Right lobe of liver (tissue), 6 donors: ENCODE measurements at regions not wholly inside any gene's neighbourhood (a gene's known extent, or its start where the extent isn't known, plus 50 kb on each side); places are given as distances from the start of the nearest gene placed in this dataset.

Experiments
- ATAC-seq, 4 donors: fragments of 200-7000 bp; cut with Tn5 transposase; one replicate each; pipeline ENCODE4 v1.9.1; 2020; ENCODE audit warnings: mild to moderate bottlenecking in 4 of 4, moderate library complexity in 4 of 4
- DNase-seq, 3 donors: peaks; one replicate each; pipeline ENCODE4 v3.0.0-alpha.2; 2020
- H3K27ac ChIP-seq, 3 donors: fragments of 200-600 bp; one replicate each; pipeline ENCODE4 v1.8.0; 2022
- H3K27me3 ChIP-seq, 2 donors: fragments of 200-600 bp; one replicate each; pipeline ENCODE4 v1.8.0; 2022
- H3K36me3 ChIP-seq, 4 donors: fragments of 200-600 bp; sonication (generic) in 1 of 4; one replicate each; pipeline versions ENCODE4 v1.5.1 to v1.8.0; 2017 to 2022; ENCODE audit warnings: control low read depth in 1 of 4
- H3K4me1 ChIP-seq, 4 donors: fragments of 200-600 bp; sonication (generic) in 1 of 4; one replicate each; pipeline versions ENCODE4 v1.5.1 to v1.8.0; 2017 to 2022; ENCODE audit warnings: control low read depth in 1 of 4
- H3K4me3 ChIP-seq, 3 donors: fragments of 200-600 bp; one replicate each; pipeline ENCODE4 v1.8.0; 2022
- H3K9me3 ChIP-seq, 4 donors: fragments of 200-600 bp; sonication (generic) in 1 of 4; one replicate each; pipeline versions ENCODE4 v1.5.1 to v1.8.0; 2017 to 2022; ENCODE audit warnings: control low read depth in 1 of 4
- POLR2A ChIP-seq: fragments of 450-650 bp; IDR thresholded peaks from one replicate; pipeline ENCODE4 v1.6.1; 2017; ENCODE audit warnings: antibody characterized with exemption, mild to moderate bottlenecking
- WGBS: methylation state at CpG from one replicate; pipeline ENCODE4 v1.1.6; 2018; ENCODE audit warnings: low coverage, low lambda C conversion rate; ENCODE audit not compliant: insufficient coverage; ENCODE audit errors: missing lambda C conversion rate; 5-methylcytosine and 5-hydroxymethylcytosine counted together
- intact Hi-C, 2 donors: fragments of 100-400 bp; cut with DNase I; formaldehyde crosslinking; loops; one replicate each; pipeline versions ENCODE4 v1.11.2 to v1.14.1; 2022
- TF ChIP-seq, protein P1 (sequence below), 4 donors: fragments of 200-600 bp in 3 of 4; fragments of 450-650 bp in 1 of 4; IDR thresholded peaks; one replicate each; pipeline versions ENCODE4 v1.5.1 to v1.8.0; 2016 to 2022; ENCODE audit warnings: antibody characterized with exemption in 4 of 4, mild to moderate bottlenecking in 2 of 4
- donor health status: DM: no; HTN: yes; CAD: no.
- donor health status: DM: no; HTN: no; CAD: no.
- donor health status: DM: no; HTN: no; CAD: no.
- donor health status: DM: no; HTN: yes; CAD: no.
- donor health status: DM: no; HTN: yes; CAD: no.

DNA sequence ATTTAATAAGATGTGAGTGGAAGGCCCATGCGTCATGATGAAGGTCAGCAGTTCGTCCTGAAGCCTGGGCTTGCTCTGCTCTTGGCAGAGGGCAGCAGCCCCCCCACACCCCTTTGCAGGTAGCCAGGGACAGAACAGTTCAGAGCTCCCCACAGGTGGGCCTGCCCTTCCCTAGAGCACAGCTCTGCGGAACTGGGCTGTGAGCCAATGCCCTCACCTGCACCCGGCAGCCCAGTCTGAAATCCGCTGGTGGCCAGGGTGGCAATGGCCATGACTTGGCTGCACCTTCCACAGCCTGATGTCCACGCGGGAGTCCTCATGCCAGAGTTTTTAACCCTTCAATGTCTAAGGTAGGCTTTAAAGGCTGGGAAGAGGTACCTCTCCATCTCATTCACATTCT, 136.7 kb downstream of the ACKR3 start:
- WGBS: 23% methylated on average over 7 of the region's 7 CpGs
- ATAC-seq (peak; percentile 65 to 81 (median 76)), DNase-seq (peak; percentile 72 to 89 (median 87))
- H3K36me3 ChIP-seq: no peaks in the 10 kb centered on the region
- intact Hi-C loops: no loop called here
- no peak overlapping the region for H3K4me3 ChIP-seq
- H3K27ac ChIP-seq: peak overlapping the region in 1 of 3 donors; percentile 51
- peaks cover 0 to 23% (median 9%) of the 10 kb centered on the region in 4 donors for H3K4me1 ChIP-seq
- no peaks in the 10 kb centered on the region for H3K9me3 ChIP-seq
- no peak for TF ChIP-seq POLR2A
- TF ChIP-seq, protein P1, sequence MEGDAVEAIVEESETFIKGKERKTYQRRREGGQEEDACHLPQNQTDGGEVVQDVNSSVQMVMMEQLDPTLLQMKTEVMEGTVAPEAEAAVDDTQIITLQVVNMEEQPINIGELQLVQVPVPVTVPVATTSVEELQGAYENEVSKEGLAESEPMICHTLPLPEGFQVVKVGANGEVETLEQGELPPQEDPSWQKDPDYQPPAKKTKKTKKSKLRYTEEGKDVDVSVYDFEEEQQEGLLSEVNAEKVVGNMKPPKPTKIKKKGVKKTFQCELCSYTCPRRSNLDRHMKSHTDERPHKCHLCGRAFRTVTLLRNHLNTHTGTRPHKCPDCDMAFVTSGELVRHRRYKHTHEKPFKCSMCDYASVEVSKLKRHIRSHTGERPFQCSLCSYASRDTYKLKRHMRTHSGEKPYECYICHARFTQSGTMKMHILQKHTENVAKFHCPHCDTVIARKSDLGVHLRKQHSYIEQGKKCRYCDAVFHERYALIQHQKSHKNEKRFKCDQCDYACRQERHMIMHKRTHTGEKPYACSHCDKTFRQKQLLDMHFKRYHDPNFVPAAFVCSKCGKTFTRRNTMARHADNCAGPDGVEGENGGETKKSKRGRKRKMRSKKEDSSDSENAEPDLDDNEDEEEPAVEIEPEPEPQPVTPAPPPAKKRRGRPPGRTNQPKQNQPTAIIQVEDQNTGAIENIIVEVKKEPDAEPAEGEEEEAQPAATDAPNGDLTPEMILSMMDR (IDR thresholded peaks at IDR 0.05): no peak
- no peaks in the 10 kb centered on the region for H3K27me3 ChIP-seq

DNA sequence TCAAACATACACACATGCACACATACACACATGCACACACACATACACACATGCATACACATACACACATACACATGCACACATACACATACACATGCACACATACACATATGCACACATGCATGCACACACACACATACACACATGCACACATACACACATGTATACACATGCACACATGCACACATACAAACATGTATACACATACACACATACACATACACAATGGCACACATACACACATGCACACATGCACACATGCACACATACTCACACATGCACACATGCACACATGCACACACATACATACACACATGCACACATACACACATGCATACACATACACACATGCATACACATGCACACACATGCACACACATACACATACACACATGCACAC, 137.2 kb downstream of the ACKR3 start:
- no peaks in the 10 kb centered on the region for H3K27me3 ChIP-seq
- no peak for ATAC-seq
- H3K9me3 ChIP-seq: no peaks in the 10 kb centered on the region
- intact Hi-C loops: no loop called here
- no peaks in the 10 kb centered on the region for H3K36me3 ChIP-seq
- peaks cover 0 to 23% (median 9%) of the 10 kb centered on the region in 4 donors for H3K4me1 ChIP-seq
- DNase-seq: no peak
- TF ChIP-seq, protein P1 (IDR thresholded peaks at IDR 0.05): no peak
- no peak for TF ChIP-seq POLR2A
- H3K27ac ChIP-seq: no peak overlapping the region
- H3K4me3 ChIP-seq: no peak overlapping the region

DNA sequence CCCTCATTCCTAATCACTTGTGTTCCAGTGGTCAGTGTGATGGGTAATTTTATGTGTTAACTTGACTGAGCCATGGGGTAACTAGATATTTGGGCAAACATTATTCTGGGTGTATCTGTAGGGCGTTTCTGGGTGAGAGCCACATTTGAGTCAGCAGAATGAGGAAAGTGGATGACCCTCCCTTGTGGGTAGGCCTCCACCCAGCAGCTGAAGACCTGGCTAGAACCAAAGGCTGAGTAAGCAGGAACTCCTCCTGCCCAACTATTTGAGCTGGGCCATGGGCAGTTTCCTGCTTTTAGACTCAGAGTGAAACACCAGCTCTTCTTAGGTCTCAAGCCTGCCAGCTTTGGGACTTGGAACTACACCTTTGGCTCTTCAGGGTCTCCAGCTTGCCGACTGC, 141.8 kb downstream of the ACKR3 start:
- H3K36me3 ChIP-seq: no peaks in the 10 kb centered on the region
- no peaks in the 10 kb centered on the region for H3K27me3 ChIP-seq
- WGBS: 80% methylated on average over 1 of the region's 2 CpGs
- H3K4me3 ChIP-seq: no peak overlapping the region
- no peak overlapping the region for H3K27ac ChIP-seq
- DNase-seq (no peak), ATAC-seq (peak; percentile 30 to 61 (median 40))
- peaks cover 0 to 12% (median 2%) of the 10 kb centered on the region in 4 donors for H3K4me1 ChIP-seq
- no peak for TF ChIP-seq POLR2A
- intact Hi-C loops: no loop called here
- no peaks in the 10 kb centered on the region for H3K9me3 ChIP-seq

DNA sequence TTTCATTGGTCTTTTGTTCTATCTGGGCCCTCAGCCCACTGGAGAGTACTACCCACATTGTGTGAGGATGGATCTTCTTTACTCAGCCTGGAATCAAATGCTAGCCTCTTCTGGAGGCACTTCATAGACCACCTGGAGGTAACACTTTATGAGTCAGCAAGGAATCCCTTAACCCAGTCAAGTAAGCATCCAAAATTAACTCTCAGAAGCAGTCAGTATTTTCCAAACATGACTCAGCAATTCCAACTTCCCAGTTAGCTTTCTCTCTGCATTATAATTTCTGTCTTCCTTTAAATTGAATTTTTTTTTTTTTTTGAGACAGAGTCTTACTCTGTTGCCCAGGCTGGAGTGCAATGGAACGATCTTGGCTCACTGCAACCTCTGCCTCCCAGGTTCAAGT, 142.7 kb downstream of the ACKR3 start:
- DNase-seq (no peak), ATAC-seq (no peak)
- WGBS: 75% methylated on average over 1 of the region's 1 CpG
- Histone ChIP-seq H3K4me3 (no peak overlapping the region), H3K4me1 (peaks cover 0 to 8% (median 0%) of the 10 kb centered on the region in 4 donors), H3K27me3 (no peaks in the 10 kb centered on the region), H3K9me3 (no peaks in the 10 kb centered on the region), H3K27ac (no peak overlapping the region), H3K36me3 (no peaks in the 10 kb centered on the region)
- TF ChIP-seq, protein P1 (IDR thresholded peaks at IDR 0.05): no peak
- no peak for TF ChIP-seq POLR2A
- intact Hi-C loops: no loop called here

DNA sequence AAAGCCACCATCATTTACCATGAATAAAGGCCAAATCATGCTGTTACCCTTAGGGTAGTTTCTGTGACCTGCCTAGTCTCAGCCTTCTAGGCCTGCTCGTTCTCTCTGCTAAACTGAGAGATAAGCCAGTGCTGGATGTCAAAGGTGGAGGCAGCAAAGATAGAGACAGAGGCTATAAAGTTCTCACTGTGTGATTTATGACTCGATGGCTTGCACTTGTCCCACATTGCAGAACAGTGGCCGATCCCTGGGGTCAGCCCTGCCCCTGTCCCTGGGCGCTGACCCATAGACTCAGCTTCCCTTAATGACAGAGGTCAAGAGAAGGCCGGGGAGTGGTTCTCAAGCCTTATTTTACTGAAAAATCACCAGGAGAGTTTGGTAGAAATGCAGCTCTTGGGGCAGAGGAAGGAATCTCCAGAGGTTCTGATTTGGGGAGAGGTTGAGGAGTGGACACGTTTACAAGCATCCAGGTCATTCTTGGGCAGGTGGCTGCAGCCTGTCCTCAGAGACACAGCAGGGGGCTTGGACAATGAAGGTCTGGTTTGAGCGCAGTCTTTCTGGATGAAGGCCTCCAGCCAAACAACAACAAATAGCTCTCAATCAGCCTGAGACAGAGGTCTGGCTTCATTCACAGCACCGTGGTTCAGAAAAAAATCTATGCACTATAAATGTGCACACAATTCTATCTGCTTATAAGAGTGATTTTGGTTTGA, 143.5 kb downstream of the ACKR3 start:
- DNase-seq (no peak), ATAC-seq (no peak)
- no peak overlapping the region for H3K27ac ChIP-seq
- no peaks in the 10 kb centered on the region for H3K27me3 ChIP-seq
- H3K9me3 ChIP-seq: no peaks in the 10 kb centered on the region
- no peaks in the 10 kb centered on the region for H3K36me3 ChIP-seq
- peaks cover 0 to 8% (median 0%) of the 10 kb centered on the region in 4 donors for H3K4me1 ChIP-seq
- TF ChIP-seq, protein P1 (IDR thresholded peaks at IDR 0.05): no peak
- no peak for TF ChIP-seq POLR2A
- 81% methylated on average over 7 of the region's 8 CpGs for WGBS
- H3K4me3 ChIP-seq: no peak overlapping the region
- intact Hi-C loops: no loop called here
